OCI-LY3 (cell line): ENCODE measurements at regions not wholly inside any gene's neighbourhood (a gene's known extent, or its start where the extent isn't known, plus 50 kb on each side); places are given as distances from the start of the nearest gene placed in this dataset.

Experiments used
- H2AFZ ChIP-seq: fragments of 200-600, 300-600 bp; shearing (Covaris generic); 2 replicates; pipeline ENCODE4 v1.6.0; 2014; ENCODE audit warnings: antibody characterized with exemption, low read depth, low read length
- H3K27ac ChIP-seq: fragments of 200-600, 300-600 bp; sonication (generic); 2 replicates; pipeline ENCODE4 v1.5.1; 2014; ENCODE audit warnings: mild to moderate bottlenecking, low read length, moderate library complexity, mixed read lengths
- H3K27me3 ChIP-seq: fragments of 200-600, 300-600 bp; sonication (generic); 2 replicates; pipeline ENCODE4 v1.6.1; 2014; ENCODE audit warnings: low read depth, low read length, mixed read lengths
- H3K36me3 ChIP-seq: fragments of 200-600, 300-600 bp; sonication (generic); replicated peaks from 2 replicates; pipeline ENCODE3; 2014; ENCODE audit warnings: low read depth, low read length, mixed read lengths
- H3K4me1 ChIP-seq: fragments of 300-600, 200-600 bp; sonication (generic); 2 replicates; pipeline ENCODE4 v1.6.1; 2014; ENCODE audit warnings: low read length, mixed read lengths
- H3K4me2 ChIP-seq: fragments of 200-600, 300-600 bp; sonication (generic); 2 replicates; pipeline ENCODE4 v1.6.1; 2014; ENCODE audit warnings: low read length, mixed read lengths
- H3K4me3 ChIP-seq: fragments of 300-600, 200-600 bp; sonication (generic); 2 replicates; pipeline ENCODE4 v1.5.1; 2014; ENCODE audit warnings: antibody characterized with exemption, mild to moderate bottlenecking, low read length, moderate library complexity
- H3K79me2 ChIP-seq: fragments of 300-600, 200-600 bp; shearing (Covaris generic); 2 replicates; pipeline ENCODE4 v1.6.1; 2014; ENCODE audit warnings: mild to moderate bottlenecking, low read length, mixed read lengths
- H3K9ac ChIP-seq: fragments of 300-600, 200-600 bp; shearing (Covaris generic); 2 replicates; pipeline ENCODE4 v1.6.0; 2014; ENCODE audit warnings: mild to moderate bottlenecking, low read length, moderate library complexity
- H3K9me3 ChIP-seq: fragments of 200-600, 300-600 bp; shearing (Covaris generic); 2 replicates; pipeline ENCODE4 v1.6.1; 2014; ENCODE audit warnings: low read length, mixed read lengths; ENCODE audit not compliant: insufficient read depth
- H4K20me1 ChIP-seq: fragments of 200-600, 300-600 bp; sonication (generic); 2 replicates; pipeline ENCODE4 v1.6.1; 2016; ENCODE audit warnings: low read length, mixed read lengths; ENCODE audit not compliant: insufficient read depth
- EZH2phosphoT487 ChIP-seq: fragments of 200-600 bp; shearing (Covaris generic); IDR thresholded peaks from 2 replicates; pipeline ENCODE4 v1.6.1; 2018; ENCODE audit warnings: antibody characterized with exemption, mixed run types, low read depth
- TF ChIP-seq, protein P1 (sequence below): fragments of 200-600, 300-600 bp; sonication (generic); IDR thresholded peaks from 2 replicates; pipeline ENCODE4 v1.5.1; 2014; ENCODE audit warnings: antibody characterized with exemption, low read length, low read depth

GRCh38 chr2:6168485-6168884 is 476.3 kb downstream of the SOX11 start:
- Histone ChIP-seq H3K4me2 (no peak overlapping the region), H3K27ac (no peak overlapping the region), H3K79me2 (no peaks in the 10 kb centered on the region), H3K4me3 (no peak overlapping the region), H3K36me3 (no peaks in the 10 kb centered on the region), H3K9ac (no peak overlapping the region), H3K27me3 (no peaks in the 10 kb centered on the region), H3K4me1 (no peaks in the 10 kb centered on the region), H4K20me1 (no peaks in the 10 kb centered on the region), H3K9me3 (no peaks in the 10 kb centered on the region), H2AFZ (no peak overlapping the region)
- TF ChIP-seq, protein P1, sequence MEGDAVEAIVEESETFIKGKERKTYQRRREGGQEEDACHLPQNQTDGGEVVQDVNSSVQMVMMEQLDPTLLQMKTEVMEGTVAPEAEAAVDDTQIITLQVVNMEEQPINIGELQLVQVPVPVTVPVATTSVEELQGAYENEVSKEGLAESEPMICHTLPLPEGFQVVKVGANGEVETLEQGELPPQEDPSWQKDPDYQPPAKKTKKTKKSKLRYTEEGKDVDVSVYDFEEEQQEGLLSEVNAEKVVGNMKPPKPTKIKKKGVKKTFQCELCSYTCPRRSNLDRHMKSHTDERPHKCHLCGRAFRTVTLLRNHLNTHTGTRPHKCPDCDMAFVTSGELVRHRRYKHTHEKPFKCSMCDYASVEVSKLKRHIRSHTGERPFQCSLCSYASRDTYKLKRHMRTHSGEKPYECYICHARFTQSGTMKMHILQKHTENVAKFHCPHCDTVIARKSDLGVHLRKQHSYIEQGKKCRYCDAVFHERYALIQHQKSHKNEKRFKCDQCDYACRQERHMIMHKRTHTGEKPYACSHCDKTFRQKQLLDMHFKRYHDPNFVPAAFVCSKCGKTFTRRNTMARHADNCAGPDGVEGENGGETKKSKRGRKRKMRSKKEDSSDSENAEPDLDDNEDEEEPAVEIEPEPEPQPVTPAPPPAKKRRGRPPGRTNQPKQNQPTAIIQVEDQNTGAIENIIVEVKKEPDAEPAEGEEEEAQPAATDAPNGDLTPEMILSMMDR, result no peak
- TF ChIP-seq EZH2phosphoT487, result no peak

DNA sequence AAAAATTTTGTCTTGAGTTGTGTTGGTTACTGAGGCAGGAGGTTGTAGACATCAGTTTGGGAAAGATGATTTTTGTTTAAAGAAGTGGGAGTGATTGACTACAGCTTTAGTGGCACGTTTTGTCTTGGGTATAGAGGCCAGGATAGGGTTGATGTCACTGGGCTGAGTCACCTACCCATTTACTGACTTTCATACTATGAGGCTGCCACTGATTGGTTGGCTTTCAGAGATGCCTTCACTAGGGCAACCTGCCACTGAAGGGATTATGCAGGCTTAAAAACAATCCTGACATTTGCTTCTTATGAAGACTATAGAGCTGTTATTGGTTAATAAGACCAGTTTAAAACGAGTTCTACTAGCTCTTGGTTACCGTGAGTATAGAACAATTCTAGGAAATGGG is 479.1 kb downstream of the SOX11 start:
- Histone ChIP-seq H4K20me1 (no peaks in the 10 kb centered on the region), H3K9me3 (no peaks in the 10 kb centered on the region), H3K27me3 (no peaks in the 10 kb centered on the region), H3K4me2 (no peak overlapping the region), H3K36me3 (no peaks in the 10 kb centered on the region), H3K27ac (no peak overlapping the region), H3K4me3 (no peak overlapping the region), H3K4me1 (no peaks in the 10 kb centered on the region), H3K79me2 (no peaks in the 10 kb centered on the region), H2AFZ (no peak overlapping the region), H3K9ac (no peak overlapping the region)
- TF ChIP-seq, protein P1, result no peak
- TF ChIP-seq EZH2phosphoT487, result no peak

GRCh38 chr2:6177811-6178210 is 485.6 kb downstream of the SOX11 start:
- no peaks in the 10 kb centered on the region for H3K9me3 ChIP-seq
- H3K4me2 ChIP-seq, result no peak overlapping the region
- no peak overlapping the region for H3K9ac ChIP-seq
- H4K20me1 ChIP-seq, result no peaks in the 10 kb centered on the region
- TF ChIP-seq, protein P1, result no peak
- no peak for TF ChIP-seq EZH2phosphoT487
- H3K27ac ChIP-seq, result no peak overlapping the region
- no peaks in the 10 kb centered on the region for H3K79me2 ChIP-seq
- no peaks in the 10 kb centered on the region for H3K4me1 ChIP-seq
- no peak overlapping the region for H3K4me3 ChIP-seq
- no peak overlapping the region for H2AFZ ChIP-seq
- no peaks in the 10 kb centered on the region for H3K36me3 ChIP-seq
- H3K27me3 ChIP-seq, result no peaks in the 10 kb centered on the region

DNA sequence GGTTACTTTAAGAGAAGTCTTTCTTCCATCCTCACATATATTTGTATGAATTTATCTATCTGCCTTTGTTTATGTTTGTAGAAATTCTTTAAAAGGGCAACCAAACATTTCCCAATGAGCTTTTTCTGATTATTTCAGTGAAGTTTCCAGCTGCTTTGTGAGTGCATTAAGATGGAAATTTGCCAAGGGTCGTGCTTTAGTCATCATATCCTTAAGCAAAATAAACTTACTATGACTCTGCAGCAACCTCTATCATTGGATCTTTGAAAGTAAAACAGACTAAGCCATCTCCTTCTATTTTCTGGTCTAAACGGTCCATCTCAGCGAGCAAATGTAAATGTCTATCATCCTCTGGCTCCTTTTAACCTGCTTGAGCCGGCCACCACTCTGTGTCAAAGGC is 489.3 kb downstream of the SOX11 start:
- Histone ChIP-seq H3K9ac (no peak overlapping the region), H3K4me3 (no peak overlapping the region), H3K36me3 (no peaks in the 10 kb centered on the region), H3K9me3 (no peaks in the 10 kb centered on the region), H2AFZ (no peak overlapping the region), H3K79me2 (no peaks in the 10 kb centered on the region), H4K20me1 (no peaks in the 10 kb centered on the region), H3K4me1 (no peaks in the 10 kb centered on the region), H3K27ac (no peak overlapping the region), H3K27me3 (no peaks in the 10 kb centered on the region), H3K4me2 (no peak overlapping the region)
- no peak for TF ChIP-seq EZH2phosphoT487
- TF ChIP-seq, protein P1, result no peak
